Natural killer cell (primary cell): ENCODE measurements at regions not wholly inside any gene's neighbourhood (a gene's known extent, or its start where the extent isn't known, plus 50 kb on each side); places are given as distances from the start of the nearest gene placed in this dataset.

Experiments
- ATAC-seq, 3 donors: fragments of 150-1000 bp in 2 of 3; fragments of 200-7000 bp in 1 of 3; cut with Tn5 transposase; 1 replicate in 1 of 3; 2 replicates in 2 of 3; pipeline ENCODE4 v1.10.0; 2021; ENCODE audit warnings: mild to moderate bottlenecking in 2 of 3, moderate library complexity in 2 of 3
- DNase-seq, 2 donors: peaks; one replicate each; pipeline versions ENCODE4 v3.0.0 to v3.0.0-alpha.2; 2013 to 2021; ENCODE audit warnings: mixed read lengths in 1 of 2
- H3K27ac ChIP-seq: one replicate; pipeline ENCODE4 v1.5.1; 2013; ENCODE audit warnings: mild to moderate bottlenecking, low read length
- H3K27me3 ChIP-seq: one replicate; pipeline ENCODE4 v1.6.1; 2013; ENCODE audit warnings: low read length; ENCODE audit not compliant: control insufficient read depth, insufficient read depth
- H3K36me3 ChIP-seq: one replicate; pipeline ENCODE4 v1.6.1; 2013; ENCODE audit warnings: low read length; ENCODE audit not compliant: control insufficient read depth, insufficient read depth
- H3K4me1 ChIP-seq: one replicate; pipeline ENCODE4 v1.6.1; 2013; ENCODE audit warnings: low read length; ENCODE audit not compliant: control insufficient read depth, insufficient read depth
- H3K4me3 ChIP-seq: one replicate; pipeline ENCODE4 v1.5.1; 2013; ENCODE audit warnings: low read length
- H3K9me3 ChIP-seq: one replicate; pipeline ENCODE4 v1.6.1; 2013; ENCODE audit warnings: low read length; ENCODE audit not compliant: control insufficient read depth, insufficient read depth
- H3K27ac Mint-ChIP-seq, 2 donors: one replicate each; pipeline ENCODE4 v1.8.0; 2022; ENCODE audit warnings: mild to moderate bottlenecking in 2 of 2, mixed read lengths in 2 of 2, moderate library complexity in 1 of 2
- H3K27me3 Mint-ChIP-seq, 2 donors: one replicate each; pipeline ENCODE4 v1.8.0; 2022; ENCODE audit warnings: low read depth in 2 of 2, mixed read lengths in 2 of 2
- H3K36me3 Mint-ChIP-seq: one replicate; pipeline ENCODE4 v1.8.0; 2022; ENCODE audit warnings: mixed read lengths
- H3K4me1 Mint-ChIP-seq, 2 donors: one replicate each; pipeline ENCODE4 v1.8.0; 2022; ENCODE audit warnings: mixed read lengths in 2 of 2
- H3K4me3 Mint-ChIP-seq: one replicate; pipeline ENCODE4 v1.8.0; 2022; ENCODE audit warnings: mild to moderate bottlenecking, moderate library complexity, mixed read lengths
- H3K9me3 Mint-ChIP-seq, 2 donors: one replicate each; pipeline ENCODE4 v1.8.0; 2022; ENCODE audit warnings: mixed read lengths in 2 of 2
- CTCF ChIP-seq: fragments of 200-600 bp; IDR thresholded peaks from one replicate; pipeline ENCODE4 v1.8.0; 2022; ENCODE audit warnings: antibody characterized with exemption
- WGBS: methylation state at CpG from one replicate; pipeline ENCODE4 v1.1.7; 2013; ENCODE audit warnings: missing lambda C conversion rate; ENCODE audit not compliant: insufficient coverage; 5-methylcytosine and 5-hydroxymethylcytosine counted together
- intact Hi-C: fragments of 100-400 bp; cut with micrococcal nuclease; formaldehyde crosslinking; loops from one replicate; pipeline ENCODE4 v1.14.2; 2022

- H3K36me3 Mint-ChIP-seq = no peaks in the 10 kb centered on the region
- no peaks in the 10 kb centered on the region for H3K36me3 ChIP-seq
- no peaks in the 10 kb centered on the region for H3K9me3 ChIP-seq
- H3K27me3 Mint-ChIP-seq = no peaks in the 10 kb centered on the region
- peaks cover 0 to 8% of the 10 kb centered on the region in 2 donors for H3K9me3 Mint-ChIP-seq
- no peak for DNase-seq
- H3K27ac Mint-ChIP-seq = no peak overlapping the region
- H3K4me3 Mint-ChIP-seq = no peak overlapping the region
- H3K27me3 ChIP-seq = no peaks in the 10 kb centered on the region
- intact Hi-C loops = no loop called here
- TF ChIP-seq CTCF = no peak
- no peak overlapping the region for H3K4me3 ChIP-seq
- no peak overlapping the region for H3K27ac ChIP-seq
- ATAC-seq = no peak
- no peaks in the 10 kb centered on the region for H3K4me1 ChIP-seq
- no peaks in the 10 kb centered on the region for H3K4me1 Mint-ChIP-seq
These were observed 126.1 kb downstream of the DRD1 start for GRCh38 chr5:175317872-175318271.

- Histone ChIP-seq H3K4me1 (no peaks in the 10 kb centered on the region), H3K27ac (no peak overlapping the region), H3K27me3 (no peaks in the 10 kb centered on the region), H3K36me3 (no peaks in the 10 kb centered on the region), H3K9me3 (no peaks in the 10 kb centered on the region), H3K4me3 (no peak overlapping the region)
- H3K27ac Mint-ChIP-seq = no peak overlapping the region
- 91% methylated on average over 2 of the region's 2 CpGs for WGBS
- DNase-seq (no peak), ATAC-seq (no peak)
- H3K9me3 Mint-ChIP-seq = peaks cover 4% of the 10 kb centered on the region in 2 donors
- no peak overlapping the region for H3K4me3 Mint-ChIP-seq
- intact Hi-C loops = no loop called here
- no peaks in the 10 kb centered on the region for H3K36me3 Mint-ChIP-seq
- TF ChIP-seq CTCF = no peak
- no peaks in the 10 kb centered on the region for H3K27me3 Mint-ChIP-seq
- H3K4me1 Mint-ChIP-seq = no peaks in the 10 kb centered on the region
These were observed 134.7 kb downstream of the DRD1 start for GRCh38 chr5:175309218-175309810.

GRCh38 chr5:175308701-175309100, 135.3 kb downstream of the DRD1 start:
- Histone ChIP-seq H3K4me1 (no peaks in the 10 kb centered on the region), H3K27ac (no peak overlapping the region), H3K9me3 (no peaks in the 10 kb centered on the region), H3K27me3 (no peaks in the 10 kb centered on the region), H3K36me3 (no peaks in the 10 kb centered on the region), H3K4me3 (no peak overlapping the region)
- H3K4me1 Mint-ChIP-seq = no peaks in the 10 kb centered on the region
- TF ChIP-seq CTCF = no peak
- H3K36me3 Mint-ChIP-seq = no peaks in the 10 kb centered on the region
- peaks cover 4% of the 10 kb centered on the region in 2 donors for H3K9me3 Mint-ChIP-seq
- DNase-seq = no peak
- intact Hi-C loops = no loop called here
- no peaks in the 10 kb centered on the region for H3K27me3 Mint-ChIP-seq
- no peak overlapping the region for H3K27ac Mint-ChIP-seq
- no peak for ATAC-seq
- no peak overlapping the region for H3K4me3 Mint-ChIP-seq
- 73% methylated on average over 3 of the region's 5 CpGs for WGBS

- TF ChIP-seq CTCF = no peak
- no peak for ATAC-seq
- Histone ChIP-seq H3K9me3 (no peaks in the 10 kb centered on the region), H3K36me3 (no peaks in the 10 kb centered on the region), H3K4me3 (no peak overlapping the region), H3K4me1 (no peaks in the 10 kb centered on the region), H3K27me3 (no peaks in the 10 kb centered on the region), H3K27ac (no peak overlapping the region)
- Mint-ChIP-seq H3K27me3 (peaks cover 0 to 5% of the 10 kb centered on the region in 2 donors), H3K4me1 (no peaks in the 10 kb centered on the region), H3K9me3 (peaks cover 2 to 7% of the 10 kb centered on the region in 2 donors), H3K4me3 (no peak overlapping the region), H3K27ac (no peak overlapping the region), H3K36me3 (no peaks in the 10 kb centered on the region)
- DNase-seq = no peak
- intact Hi-C loops = no loop called here
- WGBS = no CpG with 5 or more reads among the region's 2 CpGs
These were observed 137.6 kb downstream of the DRD1 start for GRCh38 chr5:175306381-175306780.
